Tibial nerve (tissue), 4 donors: ENCODE measurements at regions not wholly inside any gene's neighbourhood (a gene's known extent, or its start where the extent isn't known, plus 50 kb on each side); places are given as distances from the start of the nearest gene placed in this dataset.

Experiments
- CTCF ChIP-seq, 5 experiments: fragments of 200-600 bp in 3 of 5; fragments of 450-650 bp in 2 of 5; sonication (generic) in 3 of 5; IDR thresholded peaks; one replicate each; pipeline ENCODE4 v1.5.1; 2016 to 2019; ENCODE audit warnings: antibody characterized with exemption in 5 of 5, mild to moderate bottlenecking in 3 of 5, moderate library complexity in 2 of 5
- EP300 ChIP-seq, 2 donors: sonication (generic); formaldehyde crosslinking; IDR thresholded peaks; one replicate each; pipeline ENCODE4 v1.6.1; 2017; ENCODE audit warnings: antibody characterized with exemption in 2 of 2, mild to moderate bottlenecking in 1 of 2
- POLR2A ChIP-seq, 2 donors: fragments of 450-650 bp; IDR thresholded peaks; one replicate each; pipeline ENCODE4 v1.6.1; 2017; ENCODE audit warnings: antibody characterized with exemption in 2 of 2, mild to moderate bottlenecking in 2 of 2, moderate library complexity in 2 of 2

- TF ChIP-seq POLR2A (IDR thresholded peaks at IDR 0.05) (no peak), CTCF (IDR thresholded peaks at IDR 0.05) (no peak), EP300 (IDR thresholded peaks at IDR 0.05) (no peak)
These were observed 71.3 kb upstream of the GRXCR1 start for GRCh38 chr4:42821230-42821629.
